ENCODE measurements at regions not wholly inside any gene's neighbourhood (a gene's known extent, or its start where the extent isn't known, plus 50 kb on each side); places are given as distances from the start of the nearest gene placed in this dataset.

DNA sequence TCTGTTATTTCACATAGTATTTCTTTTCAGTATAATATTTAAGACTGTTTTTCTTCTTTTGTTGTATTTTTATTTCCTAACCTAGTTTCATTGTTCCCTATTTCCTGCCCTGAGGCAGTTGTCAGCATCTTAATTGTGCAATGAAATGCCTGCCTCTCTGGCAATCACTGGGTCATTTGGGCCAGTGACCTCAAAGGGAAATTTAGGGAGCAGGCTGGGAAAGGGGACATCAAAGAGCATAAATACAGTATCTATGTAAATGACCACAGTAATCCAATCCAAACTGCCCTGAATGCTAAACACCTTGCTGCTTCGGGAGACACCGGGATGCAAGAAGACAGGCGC lies 147.8 kb downstream of the TLR5 start:
- no peak for DNase-seq (ENCODE audit: low read depth in 4 of 4, low spot score in 2 of 4)

DNA sequence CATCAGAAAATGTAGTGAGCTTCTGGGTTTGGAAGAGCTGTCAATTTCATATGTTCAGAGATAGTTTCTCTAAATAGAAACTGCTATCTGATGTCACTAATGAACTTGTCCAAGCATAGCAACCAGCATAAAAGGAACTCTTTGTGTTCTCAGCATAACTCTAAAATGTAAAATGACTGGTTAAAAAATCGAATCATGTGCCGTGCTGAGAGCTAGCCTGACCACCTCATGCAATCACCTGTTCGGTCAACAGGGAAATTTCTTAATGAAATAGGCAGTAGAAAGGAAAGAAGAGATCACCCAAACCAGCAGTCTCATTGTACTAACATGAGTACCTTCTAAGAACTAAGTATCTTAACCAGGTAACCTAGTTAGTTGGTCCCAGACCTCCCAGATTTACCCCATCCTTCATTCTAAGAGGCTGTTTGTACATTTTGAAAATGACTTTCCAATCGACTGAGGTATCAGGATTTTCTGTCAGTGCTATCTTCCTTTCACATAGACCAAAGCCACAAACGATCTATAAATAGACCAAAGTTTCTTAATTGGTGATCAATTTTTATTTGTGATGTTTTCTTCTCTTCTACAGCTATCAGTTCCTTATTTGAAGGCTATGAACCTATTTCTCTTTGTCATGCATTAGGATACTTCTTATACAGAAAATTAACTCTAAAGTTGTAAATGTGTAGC lies 147.3 kb downstream of the TLR5 start:
- DNase-seq (ENCODE audit: low read depth in 4 of 4, low spot score in 2 of 4), result no peak

DNA sequence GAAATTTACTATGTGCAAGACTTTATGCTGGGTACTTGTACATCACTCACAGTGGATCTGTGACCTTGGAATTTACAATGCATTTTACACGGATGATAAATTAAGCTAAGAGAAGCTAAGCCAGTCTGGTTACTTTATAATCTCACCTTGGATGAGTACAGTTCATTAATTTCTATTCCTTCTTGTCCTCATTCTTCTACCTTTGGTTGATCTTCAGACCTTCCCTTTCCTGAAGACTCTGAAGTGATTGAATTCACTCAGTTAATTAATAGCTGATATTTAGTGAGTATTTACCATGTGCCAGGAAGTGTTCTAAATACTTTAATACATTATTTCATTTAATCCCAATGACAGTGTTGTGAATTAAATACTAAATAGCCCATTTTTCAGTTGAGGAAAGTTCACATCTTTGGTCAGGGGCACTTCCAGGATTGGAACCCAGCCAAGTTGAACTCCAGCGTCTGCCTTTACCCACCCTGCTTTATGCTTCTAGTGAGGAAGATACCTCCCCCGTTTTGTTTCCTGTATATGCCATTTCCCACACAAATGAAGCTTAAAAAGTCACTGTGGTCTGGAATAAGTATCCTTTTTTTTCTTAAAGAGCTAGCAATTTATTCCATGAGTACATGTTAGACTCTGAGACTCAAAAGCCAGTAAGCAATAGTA lies 146.6 kb downstream of the TLR5 start:
- no peak for DNase-seq (ENCODE audit: low read depth in 4 of 4, low spot score in 2 of 4)

DNA sequence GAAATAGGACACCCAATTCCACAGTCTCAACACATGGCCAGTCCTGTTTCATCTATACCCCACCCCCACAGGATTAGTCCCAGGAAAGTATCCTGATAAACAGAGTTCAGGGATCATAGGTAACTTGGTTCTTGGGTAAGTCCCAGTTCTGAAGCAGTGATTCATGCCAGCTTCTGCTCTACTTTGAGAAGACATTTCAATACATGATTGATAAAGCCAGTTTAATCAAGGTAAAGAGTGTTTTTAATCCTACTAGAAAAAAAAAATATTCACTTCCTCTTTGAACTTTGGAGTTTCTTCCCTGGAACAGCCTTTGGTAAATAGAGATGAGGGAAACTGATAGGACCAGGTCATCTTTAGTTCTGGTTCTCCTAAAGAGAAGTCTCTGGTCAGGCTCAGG lies 142.4 kb downstream of the TLR5 start:
- no peak for DNase-seq (ENCODE audit: low read depth in 4 of 4, low spot score in 2 of 4)

DNA sequence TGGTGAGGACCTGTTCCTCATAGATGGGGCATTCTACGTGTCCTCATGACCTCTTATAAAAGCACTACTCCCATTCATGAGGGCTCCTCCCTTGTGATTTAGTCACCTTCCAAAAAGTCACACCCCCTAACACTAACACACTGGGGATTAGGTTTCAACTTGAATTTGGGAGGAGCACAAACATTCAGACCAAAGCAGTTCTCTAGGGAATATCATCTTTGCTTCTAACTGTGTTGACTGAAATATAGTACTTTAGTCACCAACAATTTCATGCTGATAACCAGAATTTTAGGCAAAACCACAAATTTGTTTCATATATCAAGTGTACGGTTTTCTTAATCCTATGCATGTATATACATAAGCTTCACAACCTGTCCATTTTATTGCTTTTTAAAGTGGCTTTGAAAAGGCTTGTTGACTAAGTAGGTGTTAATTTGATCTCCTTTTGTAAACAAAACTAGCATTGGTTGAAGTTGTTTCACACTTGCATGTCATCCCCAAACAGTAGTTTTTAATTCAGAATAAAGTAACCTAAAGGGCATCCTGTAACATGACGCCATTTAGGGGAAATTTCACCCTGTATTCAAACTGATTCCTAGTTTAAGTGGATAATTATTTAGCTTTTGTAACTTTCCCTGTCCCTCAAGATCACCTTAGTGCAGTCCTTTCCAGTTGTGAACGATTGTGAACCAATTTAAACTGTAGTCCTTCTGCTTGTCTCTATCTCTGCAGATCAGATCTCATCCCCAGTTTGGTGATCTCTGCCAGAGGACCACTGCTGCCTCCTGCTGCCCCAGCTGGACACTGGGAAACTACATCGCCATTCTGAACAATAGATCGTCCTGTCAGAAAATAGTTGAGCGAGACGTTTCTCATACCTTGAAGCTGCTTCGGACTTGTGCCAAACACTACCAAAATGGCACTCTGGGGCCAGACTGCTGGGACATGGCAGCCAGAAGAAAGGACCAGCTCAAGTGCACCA lies 141.1 kb downstream of the TLR5 start:
- DNase-seq (ENCODE audit: low read depth in 4 of 4, low spot score in 2 of 4), result no peak

DNA sequence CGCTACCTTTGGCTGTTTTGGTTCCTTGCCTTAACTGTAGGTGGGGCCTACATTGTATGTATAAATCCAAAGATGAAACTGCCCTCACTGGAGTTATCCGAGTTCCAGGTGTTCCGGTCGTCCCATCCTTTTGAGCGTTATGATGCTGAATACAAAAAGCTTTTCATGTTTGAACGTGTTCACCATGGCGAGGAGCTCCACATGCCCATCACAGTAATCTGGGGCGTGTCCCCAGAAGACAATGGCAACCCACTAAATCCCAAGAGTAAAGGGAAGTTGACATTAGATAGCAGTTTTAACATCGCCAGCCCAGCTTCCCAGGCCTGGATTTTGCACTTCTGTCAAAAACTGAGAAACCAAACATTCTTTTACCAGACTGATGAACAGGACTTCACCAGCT lies 139.5 kb downstream of the TLR5 start:
- DNase-seq (ENCODE audit: low read depth in 4 of 4, low spot score in 2 of 4), result no peak

DNA sequence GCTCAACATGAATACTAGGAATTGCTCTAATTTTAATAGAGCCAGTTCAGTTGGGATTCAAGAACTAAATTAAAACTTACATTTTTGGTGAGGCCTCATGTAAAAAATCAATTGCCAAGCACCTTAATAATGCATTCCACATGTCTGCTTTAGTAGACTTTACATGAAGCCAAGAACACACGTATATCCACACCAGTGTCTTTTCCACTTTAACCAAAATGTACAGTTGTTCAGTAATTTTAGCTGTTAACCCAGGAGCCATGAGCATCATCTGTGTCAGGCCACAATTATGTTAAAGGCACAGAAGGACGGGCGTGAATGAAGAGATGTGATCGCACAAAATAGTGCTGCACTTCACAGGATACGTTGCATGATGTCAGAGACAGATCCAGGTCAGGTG lies 136.7 kb downstream of the TLR5 start:
- no peak for DNase-seq (ENCODE audit: low read depth in 4 of 4, low spot score in 2 of 4)

DNA sequence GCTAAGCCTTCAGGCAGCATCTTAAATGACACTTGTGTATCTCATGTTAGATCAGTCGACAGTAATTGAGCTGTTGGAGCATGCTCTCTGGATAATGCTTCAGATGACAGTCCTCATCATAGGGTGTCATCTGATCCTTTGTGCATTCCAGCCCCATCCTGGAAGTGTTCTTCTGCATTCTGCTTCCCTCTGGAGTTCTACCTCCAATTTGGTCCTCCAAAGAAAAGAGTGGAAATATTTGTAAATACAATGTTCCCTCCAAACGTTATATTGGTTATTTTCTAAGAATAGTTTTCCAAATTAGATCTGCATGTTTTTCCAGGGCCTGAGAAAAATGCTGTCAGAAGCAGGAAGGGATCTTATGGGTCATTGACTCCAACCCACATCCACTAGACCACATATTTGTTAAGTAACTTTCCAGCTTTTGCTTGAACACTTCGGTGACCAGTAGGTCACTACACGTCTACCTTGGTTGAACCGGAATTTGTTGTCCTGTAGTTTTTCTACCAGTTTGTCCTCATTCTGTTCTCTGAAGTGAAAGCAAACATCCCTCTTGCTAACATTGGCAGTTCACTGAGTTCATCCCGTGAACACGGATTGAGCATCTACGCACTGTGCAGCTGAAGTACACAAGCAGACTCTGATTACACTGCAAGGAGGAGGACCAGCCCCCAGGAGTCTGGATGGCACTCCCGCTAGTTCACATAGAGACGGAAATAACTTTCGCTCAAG lies 136.0 kb downstream of the TLR5 start:
- DNase-seq (ENCODE audit: low read depth in 4 of 4, low spot score in 2 of 4), result no peak

DNA sequence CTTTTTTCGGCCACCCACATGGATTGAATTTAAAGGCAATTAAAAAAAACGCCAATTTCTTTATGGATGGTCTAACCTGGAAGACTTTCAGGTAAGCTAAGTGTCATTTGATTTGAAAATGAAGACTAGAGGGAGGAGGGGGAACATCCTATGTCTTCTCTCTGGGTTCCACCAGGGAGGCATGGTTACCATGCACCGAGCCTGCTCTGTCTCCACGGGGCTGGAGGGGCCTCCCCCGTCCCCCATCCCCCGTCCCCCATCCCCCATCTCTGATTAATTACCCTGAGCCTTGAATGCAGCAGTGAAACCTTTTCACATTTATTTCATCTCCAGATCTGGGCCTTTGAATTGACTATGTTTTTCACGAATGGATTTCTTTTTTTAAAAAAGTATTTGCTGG lies 135.1 kb downstream of the TLR5 start:
- no peak for DNase-seq (ENCODE audit: low read depth in 4 of 4, low spot score in 2 of 4)

DNA sequence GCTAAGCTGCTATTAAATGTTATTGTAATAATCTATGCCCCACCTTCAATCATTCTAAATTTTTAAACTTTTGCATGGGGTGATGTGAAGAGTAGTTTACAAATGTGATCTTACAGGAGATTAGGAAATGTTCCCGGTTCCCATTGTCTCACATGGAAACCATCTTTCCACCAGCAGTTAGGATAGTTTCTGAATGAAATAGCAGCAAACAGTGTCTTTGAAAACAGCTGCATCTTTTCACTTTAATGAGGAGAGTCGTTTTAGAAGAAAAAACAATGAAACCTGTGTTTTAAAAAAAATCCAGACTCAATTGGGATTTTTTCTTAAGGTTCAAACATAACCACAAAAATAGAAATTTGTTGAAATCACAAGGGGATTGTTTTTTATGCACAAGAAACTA lies 134.2 kb downstream of the TLR5 start:
- DNase-seq (ENCODE audit: low read depth in 4 of 4, low spot score in 2 of 4), result no peak

DNA sequence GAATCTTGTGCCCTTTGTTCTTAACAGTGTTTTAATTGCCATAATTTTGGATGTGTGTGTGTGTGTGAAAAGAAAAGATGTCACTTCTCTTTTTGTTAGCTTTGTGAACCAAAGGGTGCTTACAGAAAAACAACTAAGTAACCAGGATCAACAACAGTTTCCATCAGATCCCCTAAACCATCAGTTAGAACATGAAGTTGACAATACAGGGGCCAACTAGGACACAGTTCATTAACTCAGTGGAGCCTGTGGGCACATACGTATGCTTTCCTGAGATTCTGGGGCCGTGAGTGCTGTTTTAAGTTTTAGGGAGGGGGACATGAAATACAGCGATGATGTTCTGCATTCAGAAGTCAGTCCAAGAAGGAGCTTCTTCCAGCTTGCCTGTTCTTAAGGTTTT lies 133.6 kb downstream of the TLR5 start:
- DNase-seq (ENCODE audit: low read depth in 4 of 4, low spot score in 2 of 4), result no peak

DNA sequence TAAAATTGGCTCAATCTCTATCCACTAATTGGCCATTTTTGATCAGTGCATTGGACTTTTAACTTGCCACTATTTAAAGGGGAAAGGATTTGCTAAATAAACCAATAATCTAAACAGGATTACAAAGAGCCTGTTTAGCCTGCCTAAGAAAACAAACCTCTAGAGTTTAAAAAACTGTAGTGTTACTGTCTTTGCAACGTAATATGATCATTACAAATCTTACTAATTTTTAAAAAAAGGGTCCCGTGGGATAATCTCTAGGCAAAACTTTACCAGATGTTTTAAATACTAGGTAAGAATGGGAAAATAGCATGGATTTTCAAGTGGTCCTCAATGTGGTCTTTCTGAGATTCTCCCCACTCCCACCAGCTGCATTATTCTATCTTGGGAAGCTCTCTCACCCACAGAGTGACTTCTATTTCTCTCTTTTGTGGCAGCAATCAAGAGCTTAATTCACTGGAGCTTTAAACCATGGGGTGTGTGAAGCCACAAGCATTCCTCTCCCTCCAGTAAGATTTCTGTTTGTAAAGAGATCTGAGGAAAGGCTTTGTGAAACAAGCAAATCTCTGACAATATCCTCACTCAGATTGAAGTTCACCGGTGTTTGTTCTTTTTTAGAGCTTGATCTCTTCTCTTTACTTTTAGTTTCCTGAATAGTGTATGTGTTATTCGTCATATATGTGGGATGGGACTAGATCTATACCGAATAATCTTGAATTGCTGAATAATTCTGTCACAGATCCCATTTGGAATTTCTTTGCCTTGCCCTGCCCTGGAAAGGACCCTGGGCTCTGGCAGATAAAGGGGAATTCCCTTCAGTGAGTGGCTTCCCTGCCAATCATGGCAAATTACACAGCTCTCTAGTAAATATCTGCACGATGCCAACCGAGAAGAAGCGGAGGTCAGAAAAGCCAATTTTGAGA lies 132.2 kb downstream of the TLR5 start:
- DNase-seq (ENCODE audit: low read depth in 4 of 4, low spot score in 2 of 4), result no peak

DNA sequence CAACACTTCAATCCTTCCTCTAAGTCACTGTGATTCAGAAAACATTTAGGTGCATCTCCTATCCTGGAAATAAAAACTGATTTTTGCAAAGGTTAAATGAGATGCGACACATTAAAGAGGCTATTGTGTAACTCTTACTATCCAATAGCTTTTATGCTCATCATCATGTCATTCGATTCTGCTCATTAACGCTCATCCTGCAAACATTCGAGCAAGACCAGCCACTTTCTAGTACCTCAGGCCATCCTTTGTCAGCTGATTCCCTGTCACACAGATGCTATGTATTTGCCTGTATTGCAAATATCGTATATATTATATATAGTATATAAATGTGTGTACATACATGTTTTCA lies 131.6 kb downstream of the TLR5 start:
- no peak for DNase-seq (ENCODE audit: low read depth in 4 of 4, low spot score in 2 of 4)

DNA sequence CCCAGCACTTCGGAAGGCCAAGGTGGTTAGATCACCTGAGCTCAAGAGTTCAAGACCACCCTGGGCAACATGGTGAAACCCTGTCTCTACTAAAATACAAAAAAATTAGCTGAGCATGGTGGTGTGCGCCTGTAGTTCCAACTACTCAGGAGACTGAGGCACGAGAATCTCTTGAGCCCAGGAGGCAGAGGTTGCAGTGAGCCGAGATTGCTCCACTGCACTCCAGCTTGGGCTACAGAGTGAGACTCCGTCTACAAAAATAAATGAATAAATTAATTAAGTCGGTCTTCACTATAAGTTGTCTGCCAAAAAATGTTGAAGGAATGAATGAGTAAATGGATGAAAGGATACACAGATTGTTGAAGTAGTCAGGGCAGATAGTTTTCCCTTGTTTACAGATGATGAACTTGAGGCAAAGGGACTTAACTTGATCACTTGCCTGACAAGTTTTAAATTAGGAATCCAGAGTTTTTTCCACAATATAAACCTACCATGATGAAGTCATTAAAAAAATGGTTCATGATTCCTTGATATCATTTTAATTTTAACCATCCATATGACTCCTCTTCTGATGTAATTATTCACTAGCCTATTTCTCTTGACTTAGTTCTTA lies 130.8 kb downstream of the TLR5 start:
- DNase-seq (ENCODE audit: low read depth in 4 of 4, low spot score in 2 of 4), result no peak

DNA sequence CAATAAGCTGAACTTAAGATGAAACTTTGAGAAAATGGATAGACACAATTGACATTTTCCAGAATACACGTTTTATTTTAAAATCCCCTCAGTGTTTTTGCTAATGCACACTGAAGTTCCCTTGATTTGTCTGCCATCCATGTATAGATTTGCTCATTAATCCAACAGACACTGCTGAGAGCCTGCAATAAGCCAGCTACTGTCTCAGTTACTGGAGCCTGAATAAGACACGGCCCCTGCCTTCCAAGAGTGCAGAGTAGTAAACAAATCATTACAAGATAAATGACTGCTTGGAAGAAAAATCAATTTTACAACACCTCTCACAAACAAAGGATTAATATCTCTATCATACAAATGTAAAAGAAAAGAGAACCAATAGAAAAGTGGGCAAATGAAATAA lies 130.1 kb downstream of the TLR5 start:
- no peak for DNase-seq (ENCODE audit: low read depth in 4 of 4, low spot score in 2 of 4)

DNA sequence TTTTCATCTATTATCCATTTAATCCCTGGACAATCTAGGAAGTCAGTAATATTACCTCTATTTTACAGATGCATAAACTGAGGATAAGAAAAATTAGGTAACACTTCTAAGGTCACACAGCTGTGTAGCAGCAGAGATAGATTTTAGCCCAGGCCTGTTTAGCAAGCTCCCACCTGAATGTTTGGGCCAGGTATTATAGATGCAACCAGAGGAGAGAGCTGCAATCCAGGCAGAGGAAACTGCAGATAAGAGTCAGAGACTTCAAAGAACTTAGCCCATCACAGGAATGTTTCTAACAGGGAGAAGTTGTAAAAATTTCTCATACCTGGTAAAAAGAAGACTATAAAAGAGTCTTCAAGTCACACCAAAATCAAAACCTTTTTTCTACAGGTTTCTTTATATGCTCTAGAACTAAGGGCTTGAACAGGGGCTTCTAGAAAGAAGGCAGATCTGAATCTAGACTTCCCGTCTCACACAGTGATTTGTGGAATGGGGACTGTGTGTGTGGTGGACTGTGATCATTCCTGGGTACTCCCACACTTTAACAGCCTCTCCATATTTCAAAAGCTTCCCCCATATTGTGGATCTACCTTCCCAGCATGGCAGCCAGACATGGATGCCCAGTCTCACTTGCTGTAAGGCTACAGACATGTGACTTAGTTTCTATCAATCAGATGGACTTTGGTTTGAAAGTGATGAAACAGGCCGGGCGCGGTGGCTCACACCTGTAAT lies 128.7 kb downstream of the TLR5 start:
- DNase-seq (ENCODE audit: low read depth in 4 of 4, low spot score in 2 of 4), result no peak

DNA sequence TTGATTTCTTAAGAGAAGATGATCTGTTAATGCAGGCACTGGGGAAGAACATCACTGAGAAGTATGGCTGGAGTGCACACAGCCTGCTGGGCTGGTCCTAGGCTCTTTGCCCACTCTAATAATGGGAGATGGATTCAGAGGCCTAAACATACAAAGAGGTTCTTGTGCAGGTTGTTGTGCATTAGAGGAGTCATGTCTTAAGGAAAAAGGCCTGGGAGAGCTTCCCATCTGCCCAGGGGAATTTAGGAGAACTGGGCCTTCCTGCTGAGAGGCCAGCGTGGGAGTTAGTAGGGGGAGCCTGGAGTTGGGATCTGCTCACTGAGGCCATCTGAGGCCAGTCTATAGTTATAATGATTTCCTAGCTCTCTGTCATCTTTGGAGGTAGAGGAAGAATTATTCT lies 126.7 kb downstream of the TLR5 start:
- no peak for DNase-seq (ENCODE audit: low read depth in 4 of 4, low spot score in 2 of 4)

DNA sequence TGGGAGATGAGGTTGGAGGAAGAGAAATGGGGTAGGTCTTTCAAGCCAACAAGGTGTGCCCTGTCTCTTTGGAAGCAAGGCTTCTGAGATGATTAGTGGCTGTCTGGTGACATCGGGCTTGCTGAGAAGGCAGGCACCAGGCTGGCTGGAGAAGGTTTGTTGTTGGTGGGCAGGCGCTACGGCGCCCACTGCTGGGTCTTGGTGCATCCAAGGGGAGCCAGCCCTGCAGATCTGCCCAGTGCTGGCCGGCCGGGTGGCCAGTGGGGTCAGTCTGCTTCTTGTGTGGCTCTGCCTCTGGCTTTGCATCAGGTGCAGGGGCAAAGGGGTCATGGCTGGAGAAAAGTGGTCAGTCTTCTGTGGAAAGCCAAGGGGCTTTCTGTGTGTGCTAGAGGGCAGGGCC lies 126.2 kb downstream of the TLR5 start:
- no peak for DNase-seq (ENCODE audit: low read depth in 4 of 4, low spot score in 2 of 4)

DNA sequence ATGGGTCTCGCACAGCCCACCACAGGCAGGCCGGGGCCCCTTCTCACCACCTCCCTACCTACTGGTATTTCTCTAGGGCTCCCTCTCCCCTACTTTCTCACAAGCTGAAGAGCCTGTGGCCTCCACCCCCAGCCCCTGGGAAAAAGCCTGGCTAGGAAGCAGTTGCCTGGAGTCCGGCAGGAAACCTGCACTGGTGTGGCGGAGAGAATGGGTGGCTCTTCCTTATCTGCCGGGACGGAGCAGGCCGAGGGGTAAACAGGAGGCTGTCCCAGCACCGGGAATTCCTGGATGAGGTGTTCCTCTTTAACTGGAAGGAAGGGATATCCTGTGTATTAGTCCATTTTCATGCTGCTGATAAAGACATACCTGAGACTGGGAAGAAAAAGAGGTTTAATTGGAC lies 125.8 kb downstream of the TLR5 start:
- DNase-seq (ENCODE audit: low read depth in 4 of 4, low spot score in 2 of 4), result no peak
